Activated naive CD8-positive, alpha-beta T cell treated with anti-CD3 and anti-CD28 coated beads, Interleukin-2, amount 50 U/mL, for 24 hours (primary cell): ENCODE measurements at regions not wholly inside any gene's neighbourhood (a gene's known extent, or its start where the extent isn't known, plus 50 kb on each side); places are given as distances from the start of the nearest gene placed in this dataset.
"Not testable (repeated sequence)": the region's sequence is repeated elsewhere in the genome, so short reads cannot be mapped to it uniquely, and the experiment has no call there.

Source experiments
- ATAC-seq: fragments of 150-1000 bp; cut with Tn5 transposase; one replicate; pipeline ENCODE4 v1.10.0; 2021
- DNase-seq: peaks from one replicate; pipeline ENCODE4 v3.0.0; 2021
- H3K27ac Mint-ChIP-seq: one replicate; pipeline ENCODE4 v1.8.0; 2021; ENCODE audit warnings: mild to moderate bottlenecking, mixed read lengths
- H3K27me3 Mint-ChIP-seq: one replicate; pipeline ENCODE4 v1.8.0; 2021; ENCODE audit warnings: mixed read lengths
- H3K36me3 Mint-ChIP-seq: one replicate; pipeline ENCODE4 v1.8.0; 2021; ENCODE audit warnings: low read depth, mixed read lengths
- H3K4me1 Mint-ChIP-seq: one replicate; pipeline ENCODE4 v1.8.0; 2021; ENCODE audit warnings: mixed read lengths
- H3K4me3 Mint-ChIP-seq: one replicate; pipeline ENCODE4 v1.8.0; 2021; ENCODE audit warnings: mild to moderate bottlenecking, moderate library complexity, mixed read lengths
- H3K9me3 Mint-ChIP-seq: one replicate; pipeline ENCODE4 v1.8.0; 2021; ENCODE audit warnings: mixed read lengths

GRCh38 chr10:3317553-3318479 lies 145.2 kb upstream of the PITRM1 start:
- H3K36me3 Mint-ChIP-seq, H3K4me3 Mint-ChIP-seq, DNase-seq, H3K4me1 Mint-ChIP-seq, H3K9me3 Mint-ChIP-seq, ATAC-seq, H3K27ac Mint-ChIP-seq: not testable (repeated sequence)
- H3K27me3 Mint-ChIP-seq: peaks cover 24% of the 10 kb centered on the region

GRCh38 chr10:3314445-3315085 lies 142.0 kb upstream of the PITRM1 start:
- ATAC-seq, H3K4me1 Mint-ChIP-seq, H3K4me3 Mint-ChIP-seq, H3K36me3 Mint-ChIP-seq, DNase-seq, H3K27ac Mint-ChIP-seq, H3K9me3 Mint-ChIP-seq: not testable (repeated sequence)
- peaks cover 21% of the 10 kb centered on the region for H3K27me3 Mint-ChIP-seq

GRCh38 chr10:3313784-3314444 lies 141.3 kb upstream of the PITRM1 start:
- H3K9me3 Mint-ChIP-seq, H3K4me3 Mint-ChIP-seq, DNase-seq, H3K36me3 Mint-ChIP-seq, ATAC-seq, H3K4me1 Mint-ChIP-seq, H3K27ac Mint-ChIP-seq: not testable (repeated sequence)
- peaks cover 19% of the 10 kb centered on the region for H3K27me3 Mint-ChIP-seq

- peaks cover 17% of the 10 kb centered on the region for H3K27me3 Mint-ChIP-seq
- DNase-seq (no peak), ATAC-seq (no peak)
- H3K4me3 Mint-ChIP-seq: no peak overlapping the region
- no peaks in the 10 kb centered on the region for H3K9me3 Mint-ChIP-seq
- no peaks in the 10 kb centered on the region for H3K36me3 Mint-ChIP-seq
- H3K4me1 Mint-ChIP-seq: no peaks in the 10 kb centered on the region
- H3K27ac Mint-ChIP-seq: no peak overlapping the region
Observed at GRCh38 chr10:3312403-3312940, 139.9 kb upstream of the PITRM1 start.

GRCh38 chr10:3310016-3310784 lies 137.6 kb upstream of the PITRM1 start:
- Mint-ChIP-seq H3K27me3 (peaks cover 20% of the 10 kb centered on the region), H3K36me3 (no peaks in the 10 kb centered on the region), H3K4me3 (no peak overlapping the region), H3K4me1 (no peaks in the 10 kb centered on the region), H3K9me3 (no peaks in the 10 kb centered on the region), H3K27ac (no peak overlapping the region)
- ATAC-seq (no peak), DNase-seq (no peak)

GRCh38 chr10:3306050-3306449 lies 133.5 kb upstream of the PITRM1 start:
- Mint-ChIP-seq H3K4me3 (no peak overlapping the region), H3K4me1 (no peaks in the 10 kb centered on the region), H3K36me3 (no peaks in the 10 kb centered on the region), H3K9me3 (no peaks in the 10 kb centered on the region), H3K27me3 (peaks cover 15% of the 10 kb centered on the region), H3K27ac (no peak overlapping the region)
- ATAC-seq (no peak), DNase-seq (no peak)

- no peaks in the 10 kb centered on the region for H3K36me3 Mint-ChIP-seq
Observed at GRCh38 chr10:3295582-3296151, 123.1 kb upstream of the PITRM1 start.

GRCh38 chr10:3294919-3295581 lies 122.5 kb upstream of the PITRM1 start:
- no peak for DNase-seq
- Mint-ChIP-seq H3K36me3 (no peaks in the 10 kb centered on the region), H3K27ac (no peak overlapping the region), H3K9me3 (no peaks in the 10 kb centered on the region), H3K4me3 (no peak overlapping the region), H3K27me3 (peaks cover 6% of the 10 kb centered on the region), H3K4me1 (no peaks in the 10 kb centered on the region)
- ATAC-seq: no peak

More at GRCh38 chr10:3295582-3296151, 123.1 kb upstream of the PITRM1 start:
- Mint-ChIP-seq H3K4me1 (no peaks in the 10 kb centered on the region), H3K9me3 (no peaks in the 10 kb centered on the region), H3K27ac (no peak overlapping the region), H3K4me3 (no peak overlapping the region), H3K27me3 (peaks cover 6% of the 10 kb centered on the region)
- no peak for ATAC-seq
- DNase-seq: no peak

GRCh38 chr10:3293581-3294431 lies 121.2 kb upstream of the PITRM1 start:
- Mint-ChIP-seq H3K27me3 (peaks cover 6% of the 10 kb centered on the region), H3K36me3 (no peaks in the 10 kb centered on the region), H3K27ac (no peak overlapping the region), H3K9me3 (no peaks in the 10 kb centered on the region), H3K4me1 (no peaks in the 10 kb centered on the region), H3K4me3 (no peak overlapping the region)
- no peak for ATAC-seq
- no peak for DNase-seq

- ATAC-seq (no peak), DNase-seq (no peak)
- Mint-ChIP-seq H3K4me3 (no peak overlapping the region), H3K9me3 (no peaks in the 10 kb centered on the region), H3K27ac (no peak overlapping the region), H3K4me1 (no peaks in the 10 kb centered on the region), H3K27me3 (peaks cover 8% of the 10 kb centered on the region), H3K36me3 (no peaks in the 10 kb centered on the region)
Observed at GRCh38 chr10:3292636-3293035, 120.1 kb upstream of the PITRM1 start.

GRCh38 chr10:3290550-3290949 lies 118.0 kb upstream of the PITRM1 start:
- DNase-seq (no peak), ATAC-seq (no peak)
- H3K4me3 Mint-ChIP-seq: no peak overlapping the region
- H3K27me3 Mint-ChIP-seq: peaks cover 4% of the 10 kb centered on the region
- H3K4me1 Mint-ChIP-seq: no peaks in the 10 kb centered on the region
- H3K36me3 Mint-ChIP-seq: no peaks in the 10 kb centered on the region
- no peaks in the 10 kb centered on the region for H3K9me3 Mint-ChIP-seq
- H3K27ac Mint-ChIP-seq: no peak overlapping the region

GRCh38 chr10:3287572-3288445 lies 115.2 kb upstream of the PITRM1 start:
- H3K4me3 Mint-ChIP-seq: no peak overlapping the region
- DNase-seq (no peak), ATAC-seq (no peak)
- H3K27me3 Mint-ChIP-seq: peaks cover 7% of the 10 kb centered on the region
- no peak overlapping the region for H3K27ac Mint-ChIP-seq
- H3K4me1 Mint-ChIP-seq: no peaks in the 10 kb centered on the region
- H3K9me3 Mint-ChIP-seq: no peaks in the 10 kb centered on the region
- no peaks in the 10 kb centered on the region for H3K36me3 Mint-ChIP-seq
